A673 (cell line): ENCODE measurements at regions not wholly inside any gene's neighbourhood (a gene's known extent, or its start where the extent isn't known, plus 50 kb on each side); places are given as distances from the start of the nearest gene placed in this dataset.

Source experiments
- EZH2 ChIP-seq: fragments of 200-600 bp; sonication (generic); IDR thresholded peaks from 2 replicates; pipeline ENCODE4 v1.6.1; 2017; ENCODE audit warnings: borderline replicate concordance, low read depth, mild to moderate bottlenecking, mixed read lengths, antibody characterized with exemption, low read length; ENCODE audit not compliant: poor library complexity, severe bottlenecking
- TF ChIP-seq, protein P1 (sequence below): fragments of 300-800, 200-600 bp; sonication (generic); conservative IDR thresholded peaks from 2 replicates; pipeline ENCODE4 v1.5.1; 2017; ENCODE audit warnings: low read depth, mild to moderate bottlenecking, antibody characterized with exemption, low read length, moderate library complexity, mixed read lengths

DNA sequence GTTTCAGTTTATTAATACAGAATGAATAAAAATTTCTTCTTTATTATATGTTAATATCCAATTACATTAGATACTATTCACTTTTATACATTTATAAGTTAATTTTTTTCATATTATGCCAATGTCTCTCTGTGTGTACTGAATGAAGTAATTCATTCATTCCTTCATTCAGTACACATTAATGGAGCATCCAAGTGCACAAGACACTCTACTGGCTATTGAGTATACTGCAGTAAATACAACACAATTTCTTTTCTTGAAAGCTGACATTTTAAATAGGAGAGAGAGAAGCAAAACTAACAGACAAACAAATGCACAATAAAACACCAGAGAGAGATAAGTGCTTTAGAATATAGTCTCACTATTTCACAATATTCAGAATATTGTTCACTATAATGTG lies 1038.3 kb upstream of the SPRY2 start:
- TF ChIP-seq, protein P1, sequence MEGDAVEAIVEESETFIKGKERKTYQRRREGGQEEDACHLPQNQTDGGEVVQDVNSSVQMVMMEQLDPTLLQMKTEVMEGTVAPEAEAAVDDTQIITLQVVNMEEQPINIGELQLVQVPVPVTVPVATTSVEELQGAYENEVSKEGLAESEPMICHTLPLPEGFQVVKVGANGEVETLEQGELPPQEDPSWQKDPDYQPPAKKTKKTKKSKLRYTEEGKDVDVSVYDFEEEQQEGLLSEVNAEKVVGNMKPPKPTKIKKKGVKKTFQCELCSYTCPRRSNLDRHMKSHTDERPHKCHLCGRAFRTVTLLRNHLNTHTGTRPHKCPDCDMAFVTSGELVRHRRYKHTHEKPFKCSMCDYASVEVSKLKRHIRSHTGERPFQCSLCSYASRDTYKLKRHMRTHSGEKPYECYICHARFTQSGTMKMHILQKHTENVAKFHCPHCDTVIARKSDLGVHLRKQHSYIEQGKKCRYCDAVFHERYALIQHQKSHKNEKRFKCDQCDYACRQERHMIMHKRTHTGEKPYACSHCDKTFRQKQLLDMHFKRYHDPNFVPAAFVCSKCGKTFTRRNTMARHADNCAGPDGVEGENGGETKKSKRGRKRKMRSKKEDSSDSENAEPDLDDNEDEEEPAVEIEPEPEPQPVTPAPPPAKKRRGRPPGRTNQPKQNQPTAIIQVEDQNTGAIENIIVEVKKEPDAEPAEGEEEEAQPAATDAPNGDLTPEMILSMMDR, result no peak
- no peak for TF ChIP-seq EZH2
